ENCODE measurements at regions not wholly inside any gene's neighbourhood (a gene's known extent, or its start where the extent isn't known, plus 50 kb on each side); places are given as distances from the start of the nearest gene placed in this dataset.

- no peak for DNase-seq (ENCODE audit: low read depth)
- Histone ChIP-seq H3K27me3 (ENCODE audit: control insufficient read depth, insufficient read depth, low read length) (no peaks in the 10 kb centered on the region), H3K36me3 (ENCODE audit: control insufficient read depth, insufficient read depth, low read length) (no peaks in the 10 kb centered on the region), H3K4me3 (ENCODE audit: low read depth, low read length) (no peak overlapping the region)
- TF ChIP-seq CTCF (IDR thresholded peaks at IDR 0.05; ENCODE audit: insufficient read depth, low read length, poor library complexity, severe bottlenecking), result no peak
These were observed 516.7 kb upstream of the CELF2 start for GRCh38 chr10:10500937-10501336.

GRCh38 chr10:10503772-10504171 is 513.9 kb upstream of the CELF2 start:
- no peak for DNase-seq (ENCODE audit: low read depth)
- H3K27me3 ChIP-seq (ENCODE audit: control insufficient read depth, insufficient read depth, low read length), result no peaks in the 10 kb centered on the region
- H3K36me3 ChIP-seq (ENCODE audit: control insufficient read depth, insufficient read depth, low read length), result no peaks in the 10 kb centered on the region
- TF ChIP-seq CTCF (IDR thresholded peaks at IDR 0.05; ENCODE audit: insufficient read depth, low read length, poor library complexity, severe bottlenecking), result no peak
- no peak overlapping the region for H3K4me3 ChIP-seq (ENCODE audit: low read depth, low read length)

- Histone ChIP-seq H3K36me3 (ENCODE audit: control insufficient read depth, insufficient read depth, low read length) (no peaks in the 10 kb centered on the region), H3K4me3 (ENCODE audit: low read depth, low read length) (no peak overlapping the region), H3K27me3 (ENCODE audit: control insufficient read depth, insufficient read depth, low read length) (no peaks in the 10 kb centered on the region)
- TF ChIP-seq CTCF (IDR thresholded peaks at IDR 0.05; ENCODE audit: insufficient read depth, low read length, poor library complexity, severe bottlenecking), result no peak
- no peak for DNase-seq (ENCODE audit: low read depth)
These were observed 509.5 kb upstream of the CELF2 start for GRCh38 chr10:10508211-10508610.

- no peak for TF ChIP-seq CTCF (IDR thresholded peaks at IDR 0.05; ENCODE audit: insufficient read depth, low read length, poor library complexity, severe bottlenecking)
- Histone ChIP-seq H3K36me3 (ENCODE audit: control insufficient read depth, insufficient read depth, low read length) (no peaks in the 10 kb centered on the region), H3K4me3 (ENCODE audit: low read depth, low read length) (no peak overlapping the region), H3K27me3 (ENCODE audit: control insufficient read depth, insufficient read depth, low read length) (no peaks in the 10 kb centered on the region)
- no peak for DNase-seq (ENCODE audit: low read depth)
These were observed 507.5 kb upstream of the CELF2 start for GRCh38 chr10:10510179-10510578.

- H3K36me3 ChIP-seq (ENCODE audit: control insufficient read depth, insufficient read depth, low read length), result no peaks in the 10 kb centered on the region
- DNase-seq (ENCODE audit: low read depth), result no peak
These were observed 504.6 kb upstream of the CELF2 start for GRCh38 chr10:10513067-10513466.

More at GRCh38 chr10:10513067-10513466, 504.6 kb upstream of the CELF2 start:
- TF ChIP-seq CTCF (IDR thresholded peaks at IDR 0.05; ENCODE audit: insufficient read depth, low read length, poor library complexity, severe bottlenecking), result no peak
- H3K4me3 ChIP-seq (ENCODE audit: low read depth, low read length), result no peak overlapping the region
- H3K27me3 ChIP-seq (ENCODE audit: control insufficient read depth, insufficient read depth, low read length), result no peaks in the 10 kb centered on the region

All from kidney epithelial cell (primary cell).